ENCODE measurements at regions not wholly inside any gene's neighbourhood (a gene's known extent, or its start where the extent isn't known, plus 50 kb on each side); places are given as distances from the start of the nearest gene placed in this dataset.

DNA sequence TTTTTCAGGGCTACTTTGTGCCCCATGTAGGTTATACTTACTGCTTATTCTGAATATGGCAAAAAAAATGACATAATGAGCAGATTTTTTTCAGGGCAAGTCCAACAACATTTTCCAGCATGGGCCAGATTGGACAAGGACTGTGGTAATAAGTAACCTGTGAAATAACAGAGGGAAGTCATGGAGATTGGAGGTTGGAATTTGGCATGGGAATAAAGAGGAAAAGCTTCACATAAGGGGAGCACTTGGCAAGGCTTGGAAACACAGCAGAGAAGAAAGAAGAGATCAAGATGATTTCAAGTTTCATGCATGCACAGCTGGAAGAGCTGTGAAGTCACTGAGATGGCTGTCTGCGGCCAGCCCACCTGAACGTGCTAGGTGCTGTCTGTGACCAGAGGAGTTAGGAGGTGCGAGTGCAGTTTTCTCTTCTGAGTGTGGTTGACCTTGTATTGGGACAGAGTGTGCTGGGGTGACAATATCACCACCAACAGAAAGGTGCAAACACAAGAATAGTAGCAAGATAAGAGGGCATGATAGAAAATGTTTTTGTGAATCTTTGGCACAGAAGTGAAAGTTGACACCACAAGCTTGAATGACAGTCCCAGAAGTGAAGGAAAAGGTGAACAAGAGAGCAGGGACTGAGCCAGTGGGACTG, 71.1 kb upstream of the DSC1 start:
- Mint-ChIP-seq H3K9me3 (ENCODE audit: low read depth) (no peaks in the 10 kb centered on the region), H3K27me3 (no peaks in the 10 kb centered on the region), H3K4me3 (no peak overlapping the region), H3K4me1 (no peaks in the 10 kb centered on the region), H3K36me3 (ENCODE audit: low read depth) (no peaks in the 10 kb centered on the region), H3K27ac (no peak overlapping the region)
- intact Hi-C loops (cut with DNase I, micrococcal nuclease), result no loop called here
- DNase-seq (no peak), ATAC-seq (no peak)
- ChIA-PET CTCF (interaction anchor here (1.0 kb wide), 1 partner anchor 11 kb away, joined by 3 read pairs; no protein-coding TSS in a partner anchor), POLR2A (no interaction called here)

GRCh38 chr18:31235856-31236255, 73.2 kb upstream of the DSC1 start:
- no peak overlapping the region for H3K4me3 Mint-ChIP-seq
- no peaks in the 10 kb centered on the region for H3K36me3 Mint-ChIP-seq (ENCODE audit: low read depth)
- POLR2A ChIA-PET, result no interaction called here
- intact Hi-C loops (cut with DNase I, micrococcal nuclease), result no loop called here
- DNase-seq (no peak), ATAC-seq (no peak)
- H3K4me1 Mint-ChIP-seq, result no peaks in the 10 kb centered on the region
- no peaks in the 10 kb centered on the region for H3K27me3 Mint-ChIP-seq
- no peaks in the 10 kb centered on the region for H3K9me3 Mint-ChIP-seq (ENCODE audit: low read depth)
- CTCF ChIA-PET, result no interaction called here
- H3K27ac Mint-ChIP-seq, result no peak overlapping the region

- H3K27ac Mint-ChIP-seq, result no peak overlapping the region
- ChIA-PET CTCF (no interaction called here), POLR2A (no interaction called here)
- no peaks in the 10 kb centered on the region for H3K9me3 Mint-ChIP-seq (ENCODE audit: low read depth)
- no peak for ATAC-seq
- H3K27me3 Mint-ChIP-seq, result no peaks in the 10 kb centered on the region
- no peaks in the 10 kb centered on the region for H3K36me3 Mint-ChIP-seq (ENCODE audit: low read depth)
- no peak overlapping the region for H3K4me3 Mint-ChIP-seq
- DNase-seq, result no peak
- H3K4me1 Mint-ChIP-seq, result no peaks in the 10 kb centered on the region
- intact Hi-C loops (cut with DNase I, micrococcal nuclease), result no loop called here
Measured at GRCh38 chr18:31237142-31237541, 74.5 kb upstream of the DSC1 start.

- ChIA-PET CTCF (no interaction called here), POLR2A (no interaction called here)
- no peak for ATAC-seq
- Mint-ChIP-seq H3K36me3 (ENCODE audit: low read depth) (no peaks in the 10 kb centered on the region), H3K27ac (no peak overlapping the region), H3K4me1 (no peaks in the 10 kb centered on the region), H3K27me3 (no peaks in the 10 kb centered on the region), H3K4me3 (no peak overlapping the region), H3K9me3 (ENCODE audit: low read depth) (no peaks in the 10 kb centered on the region)
- DNase-seq, result no peak
- intact Hi-C loops (cut with DNase I, micrococcal nuclease), result no loop called here
Measured at GRCh38 chr18:31241425-31241824, 76.5 kb upstream of the DSG1 start.

DNA sequence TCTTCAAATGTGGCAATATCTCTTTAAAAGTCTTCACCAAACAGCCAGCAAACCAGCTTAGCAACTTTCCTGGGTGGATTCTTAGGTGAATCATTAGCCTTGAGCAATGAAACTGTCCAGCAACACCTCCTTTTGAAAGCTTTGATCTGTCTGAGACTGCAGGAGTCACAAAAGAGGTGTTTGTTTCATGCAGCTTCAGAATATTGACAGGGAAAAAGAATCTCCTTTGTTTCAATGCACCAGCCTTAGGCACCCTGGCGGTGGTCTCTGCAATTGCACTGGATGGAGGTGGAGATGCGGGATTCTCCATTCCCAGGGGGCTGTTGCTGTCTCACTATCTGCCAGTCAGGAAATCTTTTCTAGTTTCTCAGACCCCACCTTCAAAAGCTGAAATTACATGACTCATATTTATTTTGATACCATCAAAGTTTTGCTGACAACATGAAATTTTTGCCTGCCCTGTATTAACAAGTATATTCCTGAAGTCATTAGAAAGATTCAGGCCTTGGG, 76.0 kb upstream of the DSG1 start:
- DNase-seq (no peak), ATAC-seq (no peak)
- intact Hi-C loops (cut with DNase I, micrococcal nuclease), result no loop called here
- CTCF ChIA-PET, result no interaction called here
- Mint-ChIP-seq H3K9me3 (ENCODE audit: low read depth) (no peaks in the 10 kb centered on the region), H3K27ac (no peak overlapping the region), H3K27me3 (no peaks in the 10 kb centered on the region), H3K4me3 (no peak overlapping the region), H3K36me3 (ENCODE audit: low read depth) (no peaks in the 10 kb centered on the region), H3K4me1 (no peaks in the 10 kb centered on the region)
- POLR2A ChIA-PET, result no interaction called here

GRCh38 chr18:31243740-31244512, 74.0 kb upstream of the DSG1 start:
- Mint-ChIP-seq H3K27me3 (no peaks in the 10 kb centered on the region), H3K4me1 (no peaks in the 10 kb centered on the region), H3K9me3 (ENCODE audit: low read depth) (no peaks in the 10 kb centered on the region), H3K4me3 (no peak overlapping the region), H3K36me3 (ENCODE audit: low read depth) (no peaks in the 10 kb centered on the region), H3K27ac (no peak overlapping the region)
- CTCF ChIA-PET, result interaction anchor here (1.0 kb wide), 1 partner anchor 131 kb away, joined by 3 read pairs; no protein-coding TSS in a partner anchor
- no peak for ATAC-seq
- POLR2A ChIA-PET, result no interaction called here
- intact Hi-C loops (cut with DNase I, micrococcal nuclease), result no loop called here
- DNase-seq, result no peak

DNA sequence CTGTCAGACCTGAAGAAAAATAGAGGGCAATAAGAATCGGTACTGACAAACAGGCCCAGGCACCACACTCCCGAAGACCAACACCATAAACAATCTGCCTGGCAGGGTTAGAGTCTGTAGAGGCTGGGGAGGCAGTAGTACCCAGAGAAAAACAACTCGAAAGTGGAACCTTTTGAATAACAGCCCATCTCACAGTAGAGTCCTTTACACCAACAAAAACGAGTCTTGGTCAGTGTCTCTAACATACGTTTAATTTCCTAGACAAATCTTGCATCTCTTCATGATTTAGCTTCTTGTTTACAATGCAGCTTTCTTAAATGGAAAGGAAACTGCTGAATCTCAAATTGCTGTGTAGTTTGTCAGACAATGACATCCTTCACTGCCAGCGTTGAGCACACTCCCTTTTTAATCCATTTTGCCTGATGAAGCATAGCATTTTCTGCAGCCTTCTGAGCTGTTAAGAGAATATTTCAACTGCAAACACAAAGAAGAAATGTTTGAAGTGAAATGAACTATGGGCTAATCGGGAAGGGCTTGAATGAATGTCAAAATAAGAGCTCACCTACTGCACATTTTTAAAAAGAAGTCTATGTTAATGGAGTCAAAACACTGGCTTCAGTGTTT, 73.1 kb upstream of the DSG1 start:
- H3K27me3 Mint-ChIP-seq, result no peaks in the 10 kb centered on the region
- no peak overlapping the region for H3K4me3 Mint-ChIP-seq
- intact Hi-C loops (cut with DNase I, micrococcal nuclease), result no loop called here
- H3K4me1 Mint-ChIP-seq, result no peaks in the 10 kb centered on the region
- DNase-seq, result no peak
- H3K9me3 Mint-ChIP-seq (ENCODE audit: low read depth), result no peaks in the 10 kb centered on the region
- ChIA-PET CTCF (interaction anchor here (0.7 to 1.6 kb wide), 4 partner anchors 11 to 132 kb away, joined by 3 to 5 read pairs (median 3); no protein-coding TSS in a partner anchor), POLR2A (no interaction called here)
- H3K27ac Mint-ChIP-seq, result no peak overlapping the region
- ATAC-seq, result no peak
- no peaks in the 10 kb centered on the region for H3K36me3 Mint-ChIP-seq (ENCODE audit: low read depth)

GRCh38 chr18:31245820-31246219, 72.1 kb upstream of the DSG1 start:
- DNase-seq (no peak), ATAC-seq (no peak)
- Mint-ChIP-seq H3K9me3 (ENCODE audit: low read depth) (no peaks in the 10 kb centered on the region), H3K36me3 (ENCODE audit: low read depth) (no peaks in the 10 kb centered on the region), H3K27ac (no peak overlapping the region), H3K4me1 (no peaks in the 10 kb centered on the region), H3K4me3 (no peak overlapping the region), H3K27me3 (no peaks in the 10 kb centered on the region)
- POLR2A ChIA-PET, result no interaction called here
- CTCF ChIA-PET, result interaction anchor here (0.7 to 1.6 kb wide), 3 partner anchors 10 to 13 kb away, joined by 3 to 5 read pairs (median 3); no protein-coding TSS in a partner anchor
- intact Hi-C loops (cut with DNase I, micrococcal nuclease), result no loop called here

GRCh38 chr18:31246460-31246859, 71.5 kb upstream of the DSG1 start:
- DNase-seq, result no peak
- ATAC-seq, result no peak
- intact Hi-C loops (cut with DNase I, micrococcal nuclease), result no loop called here
- Mint-ChIP-seq H3K9me3 (ENCODE audit: low read depth) (no peaks in the 10 kb centered on the region), H3K4me3 (no peak overlapping the region), H3K36me3 (ENCODE audit: low read depth) (no peaks in the 10 kb centered on the region), H3K4me1 (no peaks in the 10 kb centered on the region), H3K27ac (no peak overlapping the region), H3K27me3 (no peaks in the 10 kb centered on the region)
- CTCF ChIA-PET, result interaction anchor here (1.6 kb wide), 1 partner anchor 11 kb away, joined by 5 read pairs; no protein-coding TSS in a partner anchor
- POLR2A ChIA-PET, result no interaction called here

- Mint-ChIP-seq H3K27me3 (no peaks in the 10 kb centered on the region), H3K27ac (no peak overlapping the region), H3K9me3 (ENCODE audit: low read depth) (no peaks in the 10 kb centered on the region), H3K36me3 (ENCODE audit: low read depth) (no peaks in the 10 kb centered on the region), H3K4me3 (no peak overlapping the region), H3K4me1 (no peaks in the 10 kb centered on the region)
- ATAC-seq, result no peak
- POLR2A ChIA-PET, result no interaction called here
- intact Hi-C loops (cut with DNase I, micrococcal nuclease), result no loop called here
- CTCF ChIA-PET, result no interaction called here
- DNase-seq, result no peak
Measured at GRCh38 chr18:31247574-31248199, 70.3 kb upstream of the DSG1 start.

GRCh38 chr18:31248783-31249521, 69.0 kb upstream of the DSG1 start:
- Mint-ChIP-seq H3K36me3 (ENCODE audit: low read depth) (no peaks in the 10 kb centered on the region), H3K4me3 (no peak overlapping the region), H3K27me3 (no peaks in the 10 kb centered on the region), H3K9me3 (ENCODE audit: low read depth) (no peaks in the 10 kb centered on the region), H3K4me1 (no peaks in the 10 kb centered on the region), H3K27ac (no peak overlapping the region)
- intact Hi-C loops (cut with DNase I, micrococcal nuclease), result no loop called here
- ChIA-PET CTCF (interaction anchor here (0.7 kb wide), 1 partner anchor 490 kb away, joined by 3 read pairs; no protein-coding TSS in a partner anchor), POLR2A (no interaction called here)
- ATAC-seq (no peak), DNase-seq (no peak)
